ENCODE measurements at regions not wholly inside any gene's neighbourhood (a gene's known extent, or its start where the extent isn't known, plus 50 kb on each side); places are given as distances from the start of the nearest gene placed in this dataset.
"Not testable (repeated sequence)": the region's sequence is repeated elsewhere in the genome, so short reads cannot be mapped to it uniquely, and the experiment has no call there.

GRCh38 chr1:220430586-220430985 is 97.3 kb upstream of the MARK1 start:
- Histone ChIP-seq H3K27me3 (ENCODE audit: low read length) (no peaks in the 10 kb centered on the region), H3K4me2 (ENCODE audit: low read depth, low read length, poor library complexity, severe bottlenecking) (no peak overlapping the region), H3K79me2 (ENCODE audit: low read length) (no peaks in the 10 kb centered on the region)

GRCh38 chr1:220430059-220430458 is 97.9 kb upstream of the MARK1 start:
- Histone ChIP-seq H3K27ac (ENCODE audit: low read length) (no peak overlapping the region), H3K9me3 (ENCODE audit: low read length) (no peaks in the 10 kb centered on the region), H3K9me2 (replicated peaks; ENCODE audit: insufficient read depth, low read length) (no peaks in the 10 kb centered on the region), H3K4me1 (ENCODE audit: low read length) (no peaks in the 10 kb centered on the region), H3K4me3 (ENCODE audit: low read length) (no peak overlapping the region), H3K9ac (ENCODE audit: low read length) (no peak overlapping the region), H2AFZ (ENCODE audit: low read length) (no peak overlapping the region), H4K20me1 (ENCODE audit: insufficient read depth, low read depth, low read length) (no peaks in the 10 kb centered on the region), H3K27me3 (ENCODE audit: low read length) (no peaks in the 10 kb centered on the region), H3K36me3 (ENCODE audit: insufficient read depth, low read length) (no peaks in the 10 kb centered on the region), H3K4me2 (ENCODE audit: low read depth, low read length, poor library complexity, severe bottlenecking) (no peak overlapping the region), H3K79me2 (ENCODE audit: low read length) (no peaks in the 10 kb centered on the region)
- no peak for DNase-seq

More at GRCh38 chr1:220430586-220430985, 97.3 kb upstream of the MARK1 start:
- H3K9me2 ChIP-seq (replicated peaks; ENCODE audit: insufficient read depth, low read length), result no peaks in the 10 kb centered on the region
- no peak for DNase-seq
- H3K4me1 ChIP-seq (ENCODE audit: low read length), result no peaks in the 10 kb centered on the region
- H2AFZ ChIP-seq (ENCODE audit: low read length), result no peak overlapping the region
- H3K36me3 ChIP-seq (ENCODE audit: insufficient read depth, low read length), result no peaks in the 10 kb centered on the region
- H3K4me3 ChIP-seq (ENCODE audit: low read length), result no peak overlapping the region
- no peaks in the 10 kb centered on the region for H3K9me3 ChIP-seq (ENCODE audit: low read length)
- H3K9ac ChIP-seq (ENCODE audit: low read length), result no peak overlapping the region
- no peaks in the 10 kb centered on the region for H4K20me1 ChIP-seq (ENCODE audit: insufficient read depth, low read depth, low read length)
- H3K27ac ChIP-seq (ENCODE audit: low read length), result no peak overlapping the region

GRCh38 chr1:220426989-220427388 is 100.9 kb upstream of the MARK1 start:
- H3K27ac ChIP-seq (ENCODE audit: low read length), result no peak overlapping the region
- no peaks in the 10 kb centered on the region for H3K9me3 ChIP-seq (ENCODE audit: low read length)
- no peaks in the 10 kb centered on the region for H3K79me2 ChIP-seq (ENCODE audit: low read length)
- no peak overlapping the region for H3K4me2 ChIP-seq (ENCODE audit: low read depth, low read length, poor library complexity, severe bottlenecking)
- H2AFZ ChIP-seq (ENCODE audit: low read length), result no peak overlapping the region
- H3K27me3 ChIP-seq (ENCODE audit: low read length), result no peaks in the 10 kb centered on the region
- no peaks in the 10 kb centered on the region for H3K36me3 ChIP-seq (ENCODE audit: insufficient read depth, low read length)
- H3K4me1 ChIP-seq (ENCODE audit: low read length), result no peaks in the 10 kb centered on the region
- DNase-seq, result no peak
- no peak overlapping the region for H3K9ac ChIP-seq (ENCODE audit: low read length)
- no peaks in the 10 kb centered on the region for H3K9me2 ChIP-seq (replicated peaks; ENCODE audit: insufficient read depth, low read length)
- no peaks in the 10 kb centered on the region for H4K20me1 ChIP-seq (ENCODE audit: insufficient read depth, low read depth, low read length)
- H3K4me3 ChIP-seq (ENCODE audit: low read length), result no peak overlapping the region

- no peak overlapping the region for H3K9ac ChIP-seq (ENCODE audit: low read length)
- H3K79me2 ChIP-seq (ENCODE audit: low read length), result no peaks in the 10 kb centered on the region
- H4K20me1 ChIP-seq (ENCODE audit: insufficient read depth, low read depth, low read length), result no peaks in the 10 kb centered on the region
- H3K4me2 ChIP-seq (ENCODE audit: low read depth, low read length, poor library complexity, severe bottlenecking), result no peak overlapping the region
- H3K27me3 ChIP-seq (ENCODE audit: low read length), result no peaks in the 10 kb centered on the region
- no peaks in the 10 kb centered on the region for H3K9me2 ChIP-seq (replicated peaks; ENCODE audit: insufficient read depth, low read length)
- H3K27ac ChIP-seq (ENCODE audit: low read length), result no peak overlapping the region
- no peaks in the 10 kb centered on the region for H3K9me3 ChIP-seq (ENCODE audit: low read length)
- no peak for DNase-seq
- H2AFZ ChIP-seq (ENCODE audit: low read length), result no peak overlapping the region
- no peaks in the 10 kb centered on the region for H3K4me1 ChIP-seq (ENCODE audit: low read length)
- no peaks in the 10 kb centered on the region for H3K36me3 ChIP-seq (ENCODE audit: insufficient read depth, low read length)
- no peak overlapping the region for H3K4me3 ChIP-seq (ENCODE audit: low read length)
Measured at GRCh38 chr1:220425852-220426251, 102.1 kb upstream of the MARK1 start.

- DNase-seq, result no peak
- Histone ChIP-seq H3K79me2 (ENCODE audit: low read length) (no peaks in the 10 kb centered on the region), H3K4me1 (ENCODE audit: low read length) (no peaks in the 10 kb centered on the region), H3K36me3 (ENCODE audit: insufficient read depth, low read length) (no peaks in the 10 kb centered on the region), H3K9ac (ENCODE audit: low read length) (no peak overlapping the region), H3K9me2 (replicated peaks; ENCODE audit: insufficient read depth, low read length) (no peaks in the 10 kb centered on the region), H3K27ac (ENCODE audit: low read length) (no peak overlapping the region), H3K9me3 (ENCODE audit: low read length) (no peaks in the 10 kb centered on the region), H3K27me3 (ENCODE audit: low read length) (no peaks in the 10 kb centered on the region), H3K4me3 (ENCODE audit: low read length) (no peak overlapping the region), H3K4me2 (ENCODE audit: low read depth, low read length, poor library complexity, severe bottlenecking) (no peak overlapping the region), H4K20me1 (ENCODE audit: insufficient read depth, low read depth, low read length) (no peaks in the 10 kb centered on the region), H2AFZ (ENCODE audit: low read length) (no peak overlapping the region)
Measured at GRCh38 chr1:220421508-220421907, 106.4 kb upstream of the MARK1 start.

GRCh38 chr1:220420726-220421125 is 107.2 kb upstream of the MARK1 start:
- no peak overlapping the region for H3K27ac ChIP-seq (ENCODE audit: low read length)
- H3K79me2 ChIP-seq (ENCODE audit: low read length), result no peaks in the 10 kb centered on the region
- H3K4me3 ChIP-seq (ENCODE audit: low read length), result no peak overlapping the region
- H3K9ac ChIP-seq (ENCODE audit: low read length), result no peak overlapping the region
- H3K36me3 ChIP-seq (ENCODE audit: insufficient read depth, low read length), result no peaks in the 10 kb centered on the region
- no peak overlapping the region for H3K4me2 ChIP-seq (ENCODE audit: low read depth, low read length, poor library complexity, severe bottlenecking)
- H3K4me1 ChIP-seq (ENCODE audit: low read length), result no peaks in the 10 kb centered on the region
- H3K9me2 ChIP-seq (replicated peaks; ENCODE audit: insufficient read depth, low read length), result no peaks in the 10 kb centered on the region
- no peak overlapping the region for H2AFZ ChIP-seq (ENCODE audit: low read length)
- no peaks in the 10 kb centered on the region for H3K27me3 ChIP-seq (ENCODE audit: low read length)
- DNase-seq, result no peak
- H4K20me1 ChIP-seq (ENCODE audit: insufficient read depth, low read depth, low read length), result no peaks in the 10 kb centered on the region
- H3K9me3 ChIP-seq (ENCODE audit: low read length), result no peaks in the 10 kb centered on the region

GRCh38 chr1:220412382-220412781 is 115.6 kb upstream of the MARK1 start:
- not testable (repeated sequence) for H3K9me3 ChIP-seq (ENCODE audit: low read length); H3K36me3 ChIP-seq (ENCODE audit: insufficient read depth, low read length); H2AFZ ChIP-seq (ENCODE audit: low read length); H3K79me2 ChIP-seq (ENCODE audit: low read length); H3K27ac ChIP-seq (ENCODE audit: low read length); H3K9me2 ChIP-seq (replicated peaks; ENCODE audit: insufficient read depth, low read length); H3K4me1 ChIP-seq (ENCODE audit: low read length); H3K9ac ChIP-seq (ENCODE audit: low read length); DNase-seq; H3K4me2 ChIP-seq (ENCODE audit: low read depth, low read length, poor library complexity, severe bottlenecking); H4K20me1 ChIP-seq (ENCODE audit: insufficient read depth, low read depth, low read length); H3K4me3 ChIP-seq (ENCODE audit: low read length); H3K27me3 ChIP-seq (ENCODE audit: low read length)

GRCh38 chr1:220410611-220411010 is 117.3 kb upstream of the MARK1 start:
- Histone ChIP-seq H3K27me3 (ENCODE audit: low read length) (no peaks in the 10 kb centered on the region), H3K27ac (ENCODE audit: low read length) (no peak overlapping the region), H3K4me1 (ENCODE audit: low read length) (no peaks in the 10 kb centered on the region), H3K9ac (ENCODE audit: low read length) (no peak overlapping the region), H3K79me2 (ENCODE audit: low read length) (no peaks in the 10 kb centered on the region), H4K20me1 (ENCODE audit: insufficient read depth, low read depth, low read length) (no peaks in the 10 kb centered on the region), H3K9me2 (replicated peaks; ENCODE audit: insufficient read depth, low read length) (no peaks in the 10 kb centered on the region), H2AFZ (ENCODE audit: low read length) (no peak overlapping the region), H3K36me3 (ENCODE audit: insufficient read depth, low read length) (no peaks in the 10 kb centered on the region), H3K4me3 (ENCODE audit: low read length) (no peak overlapping the region), H3K4me2 (ENCODE audit: low read depth, low read length, poor library complexity, severe bottlenecking) (no peak overlapping the region), H3K9me3 (ENCODE audit: low read length) (no peaks in the 10 kb centered on the region)
- no peak for DNase-seq

Measured in Karpas-422 (cell line).